HG02610 (cell line): ENCODE measurements at regions not wholly inside any gene's neighbourhood (a gene's known extent, or its start where the extent isn't known, plus 50 kb on each side); places are given as distances from the start of the nearest gene placed in this dataset.

ENCODE experiments used
- ATAC-seq: cut with Tn5 transposase; IDR thresholded peaks from one replicate; pipeline ENCODE4 v1.9.1; 2021; ENCODE audit warnings: mild to moderate bottlenecking, moderate library complexity; ENCODE audit not compliant: unreplicated experiment

DNA sequence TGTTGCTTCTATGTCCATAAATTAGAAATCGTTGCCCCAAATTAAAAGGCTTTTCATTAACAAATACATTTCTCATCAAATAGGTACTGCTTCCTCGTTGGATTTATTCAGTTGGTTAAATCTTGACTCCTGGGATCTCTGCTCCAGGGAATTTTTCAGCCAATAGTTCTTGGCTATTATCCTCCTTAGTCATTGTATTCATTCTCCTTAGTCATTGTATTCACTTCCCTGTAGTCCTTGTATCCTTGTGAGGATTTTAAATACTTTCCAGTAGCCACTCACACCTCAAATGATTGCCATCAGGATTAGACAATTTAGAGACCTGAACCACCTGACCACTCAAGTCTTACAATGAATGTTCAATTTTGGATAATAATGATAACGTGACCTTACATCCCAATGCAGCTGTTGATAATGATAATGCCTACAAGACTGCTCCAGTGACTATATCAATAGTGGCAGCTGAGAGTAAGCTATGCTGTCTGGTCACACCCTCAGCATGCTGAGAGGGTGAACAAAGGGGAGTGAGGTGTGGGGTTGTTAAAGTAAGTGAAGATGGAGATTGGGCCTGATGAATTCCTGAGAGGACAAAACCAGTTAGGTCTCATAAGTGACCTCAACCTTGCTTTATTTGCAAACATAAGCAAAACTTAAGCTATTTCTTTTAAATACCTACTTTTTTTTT, 193.7 kb upstream of the RTL1 start:
- ATAC-seq: no peak

DNA sequence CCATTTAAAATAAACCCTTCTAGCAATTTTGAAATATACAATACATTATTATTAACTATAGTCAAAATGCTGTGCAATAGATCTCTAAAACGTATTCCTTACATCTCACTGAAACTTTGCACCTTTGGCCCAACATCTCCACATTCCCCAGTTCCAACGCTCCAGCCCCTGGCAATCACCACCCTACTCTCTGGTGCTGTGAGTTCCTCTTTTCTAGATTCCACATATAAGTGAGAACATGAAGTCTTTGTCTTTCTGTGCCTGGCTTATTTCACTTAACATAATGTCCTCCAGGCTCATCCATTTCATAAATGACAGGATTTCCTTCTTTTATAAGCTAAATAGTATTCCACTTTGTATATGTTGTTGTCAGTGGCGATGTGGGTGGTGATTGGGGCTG, 194.7 kb upstream of the RTL1 start:
- no peak for ATAC-seq

DNA sequence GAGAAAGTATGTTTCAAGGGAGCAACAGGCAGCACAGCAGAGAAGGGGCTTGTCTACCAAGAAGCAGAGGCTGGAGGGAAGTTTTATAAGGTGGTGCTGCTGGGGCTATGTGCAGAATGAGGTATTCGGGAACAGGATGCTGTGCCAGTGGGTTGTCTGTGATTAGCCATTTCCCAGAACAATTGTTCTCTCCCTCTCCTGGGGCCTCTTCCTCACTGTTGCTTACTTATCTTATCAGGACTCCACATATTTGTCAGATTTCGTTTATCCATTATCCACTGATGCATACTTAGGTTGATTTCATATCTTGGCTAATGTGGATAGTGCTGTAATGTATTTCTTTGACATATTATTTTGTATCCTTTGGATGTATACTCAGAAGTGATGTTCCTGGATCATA, 195.1 kb upstream of the RTL1 start:
- ATAC-seq: no peak

DNA sequence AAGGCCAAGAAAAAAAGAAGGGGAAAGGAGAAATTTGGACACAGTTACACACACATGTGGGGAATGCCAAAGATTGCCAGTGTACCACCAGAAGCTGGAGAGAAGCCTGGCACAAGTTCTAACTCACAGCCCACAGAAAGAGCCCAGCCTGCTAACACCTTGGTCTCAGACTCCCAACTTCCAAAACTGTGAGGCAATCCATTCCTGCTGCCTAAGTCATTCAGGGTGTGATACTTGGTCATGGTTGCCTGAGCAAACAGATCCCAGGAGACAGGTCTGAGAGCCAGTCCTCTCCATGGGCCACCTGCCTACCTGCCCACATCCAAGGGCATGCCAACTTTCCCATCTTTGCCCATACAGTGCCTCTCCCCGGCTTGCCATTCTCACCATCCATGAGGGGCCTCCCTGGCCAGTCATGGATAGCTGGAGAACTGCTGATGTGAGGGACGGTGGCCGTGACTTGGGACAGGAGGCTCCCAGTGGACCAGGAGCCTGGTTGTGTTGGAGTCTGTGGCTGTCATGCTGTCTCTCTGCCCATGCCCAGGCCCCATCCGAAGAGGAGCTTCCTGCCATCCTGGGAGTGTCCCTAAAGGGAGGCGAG, 198.0 kb upstream of the RTL1 start:
- no peak for ATAC-seq

DNA sequence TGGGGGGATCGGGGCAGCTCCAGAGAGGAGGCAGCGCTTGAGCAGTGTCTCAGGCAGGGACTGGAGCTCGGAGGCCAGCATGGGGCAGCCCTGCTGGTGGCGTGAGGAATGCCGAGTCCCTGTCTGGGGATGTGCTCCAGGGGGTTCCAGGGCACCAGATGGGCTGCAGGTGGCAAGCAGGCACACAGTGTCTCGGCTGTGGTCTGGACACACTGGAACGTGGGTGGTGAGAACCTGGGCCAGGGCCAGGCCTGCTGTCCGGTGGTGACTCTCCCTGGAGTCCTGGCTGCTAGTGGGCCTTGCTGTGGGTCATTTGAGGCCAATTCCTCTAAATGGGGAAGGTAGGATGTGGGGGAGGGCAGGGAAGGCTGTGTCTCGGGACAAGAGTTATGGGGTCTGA, 199.4 kb upstream of the RTL1 start:
- ATAC-seq: no peak

DNA sequence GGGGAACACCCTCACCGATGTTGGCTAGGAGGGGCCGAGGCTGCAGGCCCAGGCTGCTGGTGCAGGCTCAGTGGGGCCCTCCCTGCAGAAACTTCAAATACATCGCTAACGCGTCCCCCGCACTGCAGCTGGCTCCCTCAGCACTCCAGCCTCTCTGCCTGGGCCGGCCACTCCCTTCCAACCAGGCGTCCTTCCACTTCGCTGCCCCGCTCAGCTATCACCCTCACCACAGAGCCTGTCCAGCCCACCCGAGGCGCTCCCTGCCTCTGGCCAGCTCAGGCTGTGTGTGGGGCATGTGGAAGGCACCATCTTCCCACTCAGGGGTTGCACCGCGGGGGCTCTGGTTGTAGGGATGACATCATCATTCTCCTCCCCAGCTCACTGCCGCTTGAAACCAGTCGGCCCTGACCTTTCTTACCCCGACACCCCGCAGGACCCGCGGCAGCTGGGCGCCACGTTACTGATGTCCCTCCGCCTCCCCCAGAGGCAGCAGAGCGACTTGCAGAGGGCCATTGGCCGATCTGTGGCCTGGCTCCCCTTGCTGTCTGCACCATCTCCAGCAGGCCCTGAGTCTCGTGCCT, 199.9 kb upstream of the RTL1 start:
- no peak for ATAC-seq

DNA sequence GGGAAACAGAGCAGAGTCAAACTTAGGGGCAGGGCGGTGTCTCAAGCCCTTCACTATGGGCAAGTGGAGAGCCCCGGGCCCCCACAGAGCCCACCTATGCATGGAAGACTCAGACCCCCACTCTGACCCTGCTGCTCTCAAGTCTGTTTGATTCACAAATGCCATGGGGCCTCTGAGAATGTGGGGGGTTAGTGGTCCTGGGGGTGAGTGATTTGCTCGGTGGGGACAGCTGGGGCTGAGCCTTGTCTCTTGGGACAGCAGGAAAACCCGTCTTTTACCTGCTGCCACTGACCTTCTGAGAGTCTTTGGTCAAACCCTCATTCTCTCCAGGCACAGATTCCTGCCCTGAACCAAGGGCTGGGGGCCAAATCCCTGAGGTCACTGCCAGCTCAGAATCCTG, 201.0 kb upstream of the RTL1 start:
- no peak for ATAC-seq

DNA sequence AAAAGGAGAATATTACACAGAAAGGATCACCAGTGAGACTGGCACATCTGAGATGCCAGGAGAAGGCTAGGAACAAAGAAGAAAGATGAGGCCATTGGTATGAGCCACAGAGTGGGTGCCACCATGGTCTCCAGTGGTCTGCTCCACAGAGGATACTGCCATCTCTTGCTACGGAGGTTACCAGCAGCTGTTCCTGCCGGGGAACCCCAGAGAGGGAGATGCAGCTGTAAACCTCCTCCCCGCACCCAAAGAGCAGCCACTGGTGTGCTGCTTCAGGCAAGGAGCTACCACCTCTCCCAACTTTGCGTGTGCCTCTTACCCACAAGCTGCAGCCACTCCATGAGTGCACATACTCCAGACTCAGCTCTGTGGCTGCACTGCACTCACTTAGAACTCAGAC, 201.5 kb upstream of the RTL1 start:
- ATAC-seq: no peak

DNA sequence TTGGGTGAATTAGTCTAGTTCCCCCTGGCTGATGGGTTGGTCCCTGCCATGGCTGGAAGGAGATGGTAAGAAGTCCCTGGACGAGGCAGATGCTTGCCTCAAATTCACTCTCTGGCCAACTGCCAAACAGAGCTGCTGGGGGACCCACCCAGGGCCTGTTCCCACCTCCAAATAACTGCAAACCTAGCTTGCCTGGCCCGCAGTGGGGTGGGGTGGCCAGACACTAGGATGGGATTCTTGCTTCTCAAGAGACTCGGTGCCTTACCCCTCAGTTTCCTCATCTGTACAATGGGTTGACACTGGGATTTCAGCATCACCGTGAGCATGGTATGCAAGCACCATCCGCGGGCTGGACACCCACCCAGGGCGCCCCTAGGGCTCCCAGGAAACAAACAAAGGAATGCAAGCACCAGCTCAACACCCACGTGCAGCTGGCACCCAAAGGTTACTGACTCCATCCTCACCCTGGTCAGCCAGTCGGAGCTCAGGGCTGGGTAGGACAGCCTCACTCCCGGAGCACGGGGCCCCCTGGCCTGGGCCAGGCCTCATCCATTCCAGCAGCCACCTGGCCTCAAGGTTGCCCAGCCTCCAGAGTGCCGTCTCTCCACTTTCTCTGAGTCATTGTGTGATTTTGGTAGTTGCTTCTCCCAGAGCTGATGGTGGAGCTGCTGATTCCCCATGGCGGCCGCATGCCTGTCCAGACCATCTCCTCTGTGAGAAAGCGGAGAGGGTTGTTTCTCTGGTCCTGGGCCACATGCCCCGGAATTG, 205.2 kb upstream of the RTL1 start:
- no peak for ATAC-seq

DNA sequence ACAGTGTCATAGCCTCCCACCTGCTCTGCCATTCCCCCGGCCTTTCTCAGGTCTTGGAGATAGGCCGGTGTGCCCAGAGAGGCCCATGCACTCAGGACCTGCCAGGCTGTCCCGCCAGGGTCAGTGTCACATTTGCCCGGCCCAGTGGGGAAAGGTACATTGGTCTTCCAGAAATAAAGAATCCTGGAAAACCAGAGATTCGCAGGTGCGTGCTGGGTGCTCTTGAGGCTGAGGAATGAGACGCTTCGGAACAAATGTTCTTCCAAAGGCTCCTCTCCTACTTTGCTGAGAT, 205.8 kb upstream of the RTL1 start:
- no peak for ATAC-seq

DNA sequence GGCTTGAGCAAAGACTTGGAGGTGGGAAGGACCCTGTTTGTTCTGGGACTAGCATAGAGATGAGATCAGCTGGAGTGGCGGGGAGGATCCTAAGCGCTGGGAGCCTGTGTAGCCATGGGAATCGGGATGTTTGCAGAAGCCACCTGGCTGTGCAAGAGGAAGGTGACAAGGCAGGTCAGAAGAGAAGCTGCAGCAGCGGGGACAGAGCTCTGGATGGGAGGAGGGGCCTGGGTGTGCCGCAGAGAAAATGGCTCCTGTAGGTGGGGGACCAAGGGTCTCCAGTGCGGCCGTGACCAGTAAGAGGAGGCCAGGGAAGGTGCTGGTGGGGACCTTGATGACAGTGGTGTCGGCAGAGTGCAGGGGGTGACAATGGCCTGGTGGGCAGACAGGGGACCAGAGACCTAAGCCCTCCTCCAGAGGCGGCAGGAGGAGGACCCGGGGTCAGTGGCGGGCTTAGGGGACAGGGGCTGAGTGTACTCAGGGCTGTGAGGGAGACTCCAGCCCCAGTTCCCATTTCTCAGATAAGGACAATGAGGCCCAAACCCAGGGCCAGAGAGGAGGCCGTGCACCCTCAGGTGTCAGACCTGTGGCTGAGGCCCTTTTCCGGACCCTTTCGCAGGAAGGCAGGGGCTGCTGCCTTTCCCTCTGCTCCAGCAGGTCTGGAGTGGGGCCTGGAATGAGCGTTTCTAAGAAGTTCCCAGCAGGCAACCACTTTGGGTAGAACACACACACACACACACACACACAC, 206.6 kb upstream of the RTL1 start:
- no peak for ATAC-seq

DNA sequence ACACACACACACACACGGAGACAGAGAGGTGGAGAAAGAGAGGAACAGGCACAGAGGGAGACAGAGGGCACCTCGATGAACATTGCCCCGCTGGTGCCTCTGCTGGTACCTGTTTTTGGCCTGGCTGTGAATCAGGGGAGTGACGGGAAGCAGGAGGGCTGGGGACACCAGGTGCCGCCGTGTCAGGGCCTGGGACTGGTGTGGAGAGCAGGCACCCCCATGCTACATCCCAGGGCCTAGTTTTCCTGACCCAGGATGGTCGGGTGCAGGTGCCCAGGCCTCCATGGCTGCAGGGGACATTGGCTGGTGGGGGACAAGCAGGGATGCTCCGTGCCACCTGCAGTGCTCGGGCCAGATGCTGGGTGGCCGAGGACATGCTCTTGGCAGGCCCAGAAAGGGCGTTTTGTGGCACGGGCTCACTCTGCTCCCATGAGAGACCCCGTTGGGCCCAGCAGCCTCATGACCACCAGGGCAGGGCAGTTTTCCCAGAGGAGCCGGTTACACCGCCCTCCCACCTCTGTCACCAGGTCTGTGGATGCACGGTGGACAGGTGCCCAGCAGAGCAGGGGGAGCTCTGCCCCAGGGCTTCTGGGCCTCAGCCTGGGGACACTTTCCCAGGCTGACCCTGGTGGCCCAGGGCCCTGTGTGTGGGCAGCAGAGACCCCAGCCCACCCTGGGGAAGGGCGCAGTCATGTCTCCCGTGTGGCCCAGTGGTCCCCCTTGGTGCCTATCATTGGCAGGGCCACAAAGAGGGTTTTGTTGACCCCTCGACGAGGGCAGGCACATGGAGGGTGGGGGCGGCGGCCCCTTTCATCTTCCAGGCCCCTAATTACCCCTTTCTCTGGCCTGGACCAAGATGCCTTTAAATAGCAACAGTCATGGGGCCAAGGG, 207.5 kb upstream of the RTL1 start:
- ATAC-seq: no peak

DNA sequence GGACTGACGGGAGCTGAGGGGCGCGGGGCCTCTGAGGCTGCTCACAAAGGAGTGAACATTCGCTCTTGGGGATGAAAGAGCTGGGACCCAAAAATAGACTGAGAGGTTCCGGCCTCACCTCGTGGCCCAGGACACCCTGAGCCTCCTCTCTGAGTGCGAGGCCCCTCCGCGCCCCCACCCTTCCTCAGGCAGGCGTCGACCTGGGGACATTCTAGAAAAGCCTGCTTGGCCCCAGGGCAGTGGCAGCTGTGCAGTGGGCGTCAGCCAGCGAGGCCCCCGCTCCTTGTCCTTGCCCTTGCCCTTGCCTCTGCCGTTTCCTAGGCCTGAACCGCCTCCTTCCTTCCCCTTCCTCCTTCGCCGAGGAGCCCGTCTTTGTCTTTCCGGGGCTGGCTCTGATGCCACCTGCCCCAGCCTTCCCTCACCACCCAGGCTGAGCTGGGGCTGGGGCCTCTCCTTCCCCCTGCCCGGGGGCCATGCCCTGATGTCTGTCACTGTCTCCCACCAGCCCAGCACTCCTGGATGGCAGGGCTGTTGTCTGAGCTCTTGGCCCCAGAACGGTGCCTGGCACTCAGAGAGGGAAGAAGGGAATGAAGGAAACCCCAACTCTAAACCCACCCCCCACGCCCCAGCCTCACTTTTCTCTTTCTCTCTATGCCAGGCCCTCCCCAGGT, 208.2 kb upstream of the RTL1 start:
- no peak for ATAC-seq

DNA sequence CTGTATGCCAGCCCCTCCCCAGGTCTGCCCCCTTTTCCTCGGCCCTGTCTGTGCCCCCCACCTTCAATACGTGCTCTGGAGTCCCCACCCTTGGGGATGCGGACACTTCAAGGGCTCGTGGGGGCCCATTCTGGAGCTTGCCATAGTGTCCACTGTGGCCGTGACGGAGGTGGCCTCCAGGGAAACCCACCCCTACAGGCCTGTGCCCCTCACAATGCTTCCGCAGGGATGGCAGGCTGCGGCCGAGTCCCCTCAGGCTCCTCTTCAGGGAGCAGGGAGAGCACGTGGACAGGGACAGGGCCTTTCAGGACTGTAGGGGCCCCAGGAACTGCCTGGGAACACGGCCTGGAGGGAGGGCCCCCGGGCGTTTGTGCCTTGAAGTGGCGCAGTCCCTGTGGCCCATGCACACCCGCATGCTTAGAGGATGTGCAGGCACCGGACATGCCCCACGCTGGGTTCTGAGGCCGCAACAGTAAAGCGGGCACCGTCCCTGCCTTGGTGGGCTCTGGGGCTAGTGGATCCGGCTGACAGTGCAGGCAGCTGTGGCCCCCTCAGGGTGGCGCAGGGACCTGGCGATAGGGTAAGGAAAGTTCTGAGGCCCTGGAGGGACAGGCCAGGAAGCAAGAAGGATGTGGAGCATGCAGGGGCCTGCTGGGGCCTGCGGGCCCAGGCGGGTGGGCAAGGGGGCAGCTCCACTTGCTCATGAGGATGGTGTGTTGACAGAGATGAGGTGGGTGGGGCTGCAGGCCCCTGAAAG, 209.0 kb upstream of the RTL1 start:
- no peak for ATAC-seq

DNA sequence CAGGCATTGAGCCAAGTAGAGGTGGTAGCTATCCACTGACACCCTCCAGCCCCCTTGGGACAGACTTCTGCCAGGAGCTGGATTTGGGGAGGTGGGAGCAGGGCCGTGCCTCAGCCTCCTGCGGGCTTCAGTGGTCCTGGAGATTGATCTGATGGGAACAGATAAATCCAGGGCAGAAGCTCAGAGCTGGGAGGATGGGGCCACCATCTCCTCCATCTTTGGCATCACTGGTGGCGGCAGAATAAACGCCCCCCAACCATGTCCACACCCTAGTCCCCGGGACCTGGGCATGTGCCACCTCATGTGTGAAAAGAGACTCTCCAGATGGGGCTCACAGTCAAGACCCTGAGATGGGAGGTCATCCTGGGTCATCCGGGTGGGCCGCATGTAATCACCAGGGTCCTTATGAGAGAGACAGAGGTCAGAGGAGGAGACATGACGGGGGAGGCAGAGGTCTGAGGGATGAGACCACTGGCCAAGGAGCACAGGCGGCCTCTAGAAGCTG, 209.6 kb upstream of the RTL1 start:
- ATAC-seq: no peak

DNA sequence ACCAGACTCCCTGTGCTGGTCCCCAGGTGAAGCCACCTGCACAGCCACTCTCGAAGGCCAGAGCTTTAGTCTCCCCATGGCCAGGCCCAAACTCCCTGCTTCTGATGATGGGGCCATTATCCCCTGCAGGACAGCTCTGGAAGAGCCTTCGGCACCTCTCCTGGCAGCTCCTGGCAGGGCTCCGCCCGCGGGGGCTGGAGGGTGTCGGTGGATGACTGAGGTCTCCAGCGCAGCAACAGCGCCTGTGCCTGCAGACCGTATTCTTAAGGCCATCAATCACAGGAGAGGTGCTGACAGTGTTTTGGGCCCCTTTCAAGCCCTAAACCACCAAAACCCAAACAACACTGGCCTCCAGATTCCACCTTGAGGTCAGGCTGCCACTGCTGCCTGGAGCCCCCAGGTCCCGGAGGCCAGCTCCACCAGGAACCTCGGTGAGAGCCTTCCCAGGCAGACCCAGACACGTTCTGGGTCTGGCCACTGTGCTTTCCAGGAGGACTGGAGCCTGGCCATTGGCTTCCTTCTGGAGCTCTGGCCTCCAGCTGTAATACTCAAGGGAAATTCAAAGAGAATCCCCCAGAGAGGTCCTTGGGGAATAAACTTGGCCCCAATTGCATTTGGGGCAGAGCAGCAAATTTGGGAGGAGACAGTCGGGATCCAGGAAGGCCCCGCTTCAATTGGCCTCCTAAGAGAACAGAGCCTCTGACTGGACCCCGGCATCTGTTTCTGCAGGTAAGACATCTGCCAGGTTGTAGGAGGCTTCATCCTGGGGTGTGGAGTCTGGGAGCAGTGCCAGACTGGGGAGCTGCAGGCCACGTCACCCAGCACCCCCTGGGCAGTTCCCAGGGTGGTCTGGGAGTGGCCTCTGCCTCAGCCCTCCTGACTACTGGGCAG, 210.6 kb upstream of the RTL1 start:
- ATAC-seq: no peak

DNA sequence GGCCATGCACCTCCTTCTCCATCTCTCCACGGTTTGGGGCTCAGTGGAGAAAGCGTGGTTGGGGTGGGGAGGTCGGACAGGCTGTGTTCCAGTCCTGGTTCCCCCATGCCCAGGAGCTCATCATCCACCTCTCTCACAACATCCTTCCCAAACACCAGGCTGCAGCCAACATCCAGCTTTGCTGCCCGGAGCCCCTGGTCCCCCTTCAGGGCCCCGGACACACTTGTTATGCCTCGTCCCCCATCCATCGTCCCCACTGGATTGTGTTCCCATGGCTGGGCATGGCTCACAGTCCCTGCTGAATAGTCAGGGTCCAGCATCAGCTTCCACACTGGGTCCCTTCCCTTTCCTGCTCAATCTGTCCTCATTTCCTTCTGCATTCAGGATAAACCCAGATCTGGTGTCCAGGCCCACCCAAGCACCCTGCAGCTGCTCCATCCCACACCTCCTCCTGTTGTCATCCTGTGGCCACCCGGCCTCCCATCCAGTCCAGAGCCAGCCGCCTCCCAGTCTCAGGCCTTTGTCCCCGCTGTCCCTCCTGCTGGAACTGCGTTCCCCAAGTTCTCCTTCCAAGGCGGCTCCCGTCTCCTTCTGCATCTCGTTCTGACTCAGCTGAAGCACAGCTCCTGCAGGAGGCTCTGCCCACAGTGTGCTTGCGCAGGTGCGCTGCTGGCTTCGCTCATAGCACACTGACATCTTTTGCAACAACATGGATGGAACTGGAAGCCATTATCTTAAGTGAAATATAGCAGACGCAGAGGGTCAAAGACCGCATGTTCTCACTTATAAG, 211.4 kb upstream of the RTL1 start:
- no peak for ATAC-seq
